ENCODE measurements at regions not wholly inside any gene's neighbourhood (a gene's known extent, or its start where the extent isn't known, plus 50 kb on each side); places are given as distances from the start of the nearest gene placed in this dataset.

- TF ChIP-seq, protein P1, sequence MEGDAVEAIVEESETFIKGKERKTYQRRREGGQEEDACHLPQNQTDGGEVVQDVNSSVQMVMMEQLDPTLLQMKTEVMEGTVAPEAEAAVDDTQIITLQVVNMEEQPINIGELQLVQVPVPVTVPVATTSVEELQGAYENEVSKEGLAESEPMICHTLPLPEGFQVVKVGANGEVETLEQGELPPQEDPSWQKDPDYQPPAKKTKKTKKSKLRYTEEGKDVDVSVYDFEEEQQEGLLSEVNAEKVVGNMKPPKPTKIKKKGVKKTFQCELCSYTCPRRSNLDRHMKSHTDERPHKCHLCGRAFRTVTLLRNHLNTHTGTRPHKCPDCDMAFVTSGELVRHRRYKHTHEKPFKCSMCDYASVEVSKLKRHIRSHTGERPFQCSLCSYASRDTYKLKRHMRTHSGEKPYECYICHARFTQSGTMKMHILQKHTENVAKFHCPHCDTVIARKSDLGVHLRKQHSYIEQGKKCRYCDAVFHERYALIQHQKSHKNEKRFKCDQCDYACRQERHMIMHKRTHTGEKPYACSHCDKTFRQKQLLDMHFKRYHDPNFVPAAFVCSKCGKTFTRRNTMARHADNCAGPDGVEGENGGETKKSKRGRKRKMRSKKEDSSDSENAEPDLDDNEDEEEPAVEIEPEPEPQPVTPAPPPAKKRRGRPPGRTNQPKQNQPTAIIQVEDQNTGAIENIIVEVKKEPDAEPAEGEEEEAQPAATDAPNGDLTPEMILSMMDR (IDR thresholded peaks at IDR 0.05; ENCODE audit: borderline replicate concordance, extremely low read depth, low read length, poor library complexity, severe bottlenecking), result no peak
- TF ChIP-seq EZH2 (IDR thresholded peaks at IDR 0.05; ENCODE audit: borderline replicate concordance, low read depth, low read length, severe bottlenecking), result no peak
Measured at GRCh38 chr1:73759011-73759410, 439.0 kb downstream of the LRRIQ3 start.
